OCI-LY7 (cell line): ENCODE measurements at regions not wholly inside any gene's neighbourhood (a gene's known extent, or its start where the extent isn't known, plus 50 kb on each side); places are given as distances from the start of the nearest gene placed in this dataset.

ENCODE experiments used
- CTCF ChIP-seq: fragments of 200-600 bp; sonication (generic); conservative IDR thresholded peaks from 2 replicates; pipeline ENCODE4 v1.5.1; 2014; ENCODE audit warnings: mild to moderate bottlenecking, antibody characterized with exemption, low read length, moderate library complexity, mixed read lengths
- EZH2phosphoT487 ChIP-seq: fragments of 200-600 bp; sonication (generic); IDR thresholded peaks from 2 replicates; pipeline ENCODE4 v1.6.1; 2018; ENCODE audit warnings: low read depth, borderline replicate concordance, mild to moderate bottlenecking, mixed run types, antibody characterized with exemption, low read length, moderate library complexity, mixed read lengths

- TF ChIP-seq CTCF = no peak
- TF ChIP-seq EZH2phosphoT487 = no peak
These were observed 1048.9 kb downstream of the BCL11B start for GRCh38 chr14:98223106-98223505.
